ENCODE measurements at regions not wholly inside any gene's neighbourhood (a gene's known extent, or its start where the extent isn't known, plus 50 kb on each side); places are given as distances from the start of the nearest gene placed in this dataset.
"Not testable (repeated sequence)": the region's sequence is repeated elsewhere in the genome, so short reads cannot be mapped to it uniquely, and the experiment has no call there.

DNA sequence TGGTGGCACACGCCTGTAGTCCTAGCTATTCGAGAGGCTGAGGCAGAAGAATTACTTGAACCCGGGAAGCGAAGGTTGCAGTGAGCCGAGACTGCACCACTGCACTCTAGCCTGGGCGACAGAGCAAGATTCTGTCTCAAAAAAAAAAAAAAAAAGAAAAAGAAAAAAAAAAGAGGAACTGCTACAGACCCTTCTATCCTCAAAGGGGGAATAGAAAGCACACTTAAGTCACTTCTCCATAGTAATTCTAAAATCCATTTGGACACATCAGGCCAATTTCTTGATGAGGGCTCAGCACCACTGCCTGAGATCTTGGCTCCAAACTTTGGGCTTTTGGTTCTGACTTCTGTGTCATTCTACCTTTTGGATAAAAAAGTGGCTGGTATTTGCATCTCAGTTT, 694.6 kb downstream of the MTRR start:
- TF ChIP-seq POLR2AphosphoS5 (IDR thresholded peaks at IDR 0.05; ENCODE audit: low read depth, low read length); SRF (IDR thresholded peaks at IDR 0.05; ENCODE audit: low read depth): not testable (repeated sequence)
- TF ChIP-seq, protein P1, sequence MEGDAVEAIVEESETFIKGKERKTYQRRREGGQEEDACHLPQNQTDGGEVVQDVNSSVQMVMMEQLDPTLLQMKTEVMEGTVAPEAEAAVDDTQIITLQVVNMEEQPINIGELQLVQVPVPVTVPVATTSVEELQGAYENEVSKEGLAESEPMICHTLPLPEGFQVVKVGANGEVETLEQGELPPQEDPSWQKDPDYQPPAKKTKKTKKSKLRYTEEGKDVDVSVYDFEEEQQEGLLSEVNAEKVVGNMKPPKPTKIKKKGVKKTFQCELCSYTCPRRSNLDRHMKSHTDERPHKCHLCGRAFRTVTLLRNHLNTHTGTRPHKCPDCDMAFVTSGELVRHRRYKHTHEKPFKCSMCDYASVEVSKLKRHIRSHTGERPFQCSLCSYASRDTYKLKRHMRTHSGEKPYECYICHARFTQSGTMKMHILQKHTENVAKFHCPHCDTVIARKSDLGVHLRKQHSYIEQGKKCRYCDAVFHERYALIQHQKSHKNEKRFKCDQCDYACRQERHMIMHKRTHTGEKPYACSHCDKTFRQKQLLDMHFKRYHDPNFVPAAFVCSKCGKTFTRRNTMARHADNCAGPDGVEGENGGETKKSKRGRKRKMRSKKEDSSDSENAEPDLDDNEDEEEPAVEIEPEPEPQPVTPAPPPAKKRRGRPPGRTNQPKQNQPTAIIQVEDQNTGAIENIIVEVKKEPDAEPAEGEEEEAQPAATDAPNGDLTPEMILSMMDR (IDR thresholded peaks at IDR 0.05 in 2 of 3, conservative IDR thresholded peaks at IDR 0.05 in 1 of 3; ENCODE audit: borderline replicate concordance in 1 of 3, insufficient read depth in 1 of 3, low read depth in 2 of 3, low read length in 2 of 3): not testable (repeated sequence)
